Bone marrow (tissue), 2 donors: ENCODE measurements at regions not wholly inside any gene's neighbourhood (a gene's known extent, or its start where the extent isn't known, plus 50 kb on each side); places are given as distances from the start of the nearest gene placed in this dataset.
"Not testable (repeated sequence)": the region's sequence is repeated elsewhere in the genome, so short reads cannot be mapped to it uniquely, and the experiment has no call there.

Experiments
- DNase-seq, 2 donors: peaks; one replicate each; lab custom pipeline; 2025; lab: John Stamatoyannopoulos, UW

GRCh38 chr16:26721290-26721689 is 345.4 kb upstream of the C16orf82 start:
- DNase-seq: no peak

GRCh38 chr16:26721957-26722356 is 344.8 kb upstream of the C16orf82 start:
- DNase-seq: not testable (repeated sequence)

GRCh38 chr16:26724189-26724588 is 342.5 kb upstream of the C16orf82 start:
- DNase-seq: no peak

GRCh38 chr16:26727848-26728247 is 338.9 kb upstream of the C16orf82 start:
- no peak for DNase-seq

GRCh38 chr16:26729951-26730541 is 336.7 kb upstream of the C16orf82 start:
- DNase-seq: no peak

GRCh38 chr16:26731729-26732128 is 335.0 kb upstream of the C16orf82 start:
- DNase-seq: no peak

- DNase-seq: no peak
These were observed 333.0 kb upstream of the C16orf82 start for GRCh38 chr16:26733710-26734109.

- DNase-seq: no peak
These were observed 331.2 kb upstream of the C16orf82 start for GRCh38 chr16:26735521-26735920.

- DNase-seq: no peak
These were observed 330.6 kb upstream of the C16orf82 start for GRCh38 chr16:26736084-26736483.

- no peak for DNase-seq
These were observed 326.0 kb upstream of the C16orf82 start for GRCh38 chr16:26740771-26741170.

GRCh38 chr16:26742040-26742439 is 324.7 kb upstream of the C16orf82 start:
- no peak for DNase-seq

- no peak for DNase-seq
These were observed 322.3 kb upstream of the C16orf82 start for GRCh38 chr16:26744430-26744829.

GRCh38 chr16:26747760-26748159 is 319.0 kb upstream of the C16orf82 start:
- DNase-seq: no peak

GRCh38 chr16:26749072-26749471 is 317.7 kb upstream of the C16orf82 start:
- no peak for DNase-seq

- no peak for DNase-seq
These were observed 314.6 kb upstream of the C16orf82 start for GRCh38 chr16:26752166-26752565.

- DNase-seq: no peak
These were observed 310.1 kb upstream of the C16orf82 start for GRCh38 chr16:26756633-26757032.

GRCh38 chr16:26762594-26762993 is 304.1 kb upstream of the C16orf82 start:
- no peak for DNase-seq

- no peak for DNase-seq
These were observed 301.6 kb upstream of the C16orf82 start for GRCh38 chr16:26765087-26765486.

GRCh38 chr16:26768385-26769010 is 298.2 kb upstream of the C16orf82 start:
- DNase-seq: no peak

GRCh38 chr16:26770547-26770946 is 296.2 kb upstream of the C16orf82 start:
- DNase-seq: no peak

GRCh38 chr16:26772503-26772902 is 294.2 kb upstream of the C16orf82 start:
- DNase-seq: no peak

- DNase-seq: no peak
These were observed 288.9 kb upstream of the C16orf82 start for GRCh38 chr16:26777821-26778220.

- DNase-seq: no peak
These were observed 278.8 kb upstream of the C16orf82 start for GRCh38 chr16:26787924-26788323.

GRCh38 chr16:26791169-26791568 is 275.6 kb upstream of the C16orf82 start:
- DNase-seq: no peak
